ENCODE measurements at regions not wholly inside any gene's neighbourhood (a gene's known extent, or its start where the extent isn't known, plus 50 kb on each side); places are given as distances from the start of the nearest gene placed in this dataset.

GRCh38 chr1:191869790-191870312, 288.4 kb upstream of the RGS18 start:
- TF ChIP-seq, protein P1, sequence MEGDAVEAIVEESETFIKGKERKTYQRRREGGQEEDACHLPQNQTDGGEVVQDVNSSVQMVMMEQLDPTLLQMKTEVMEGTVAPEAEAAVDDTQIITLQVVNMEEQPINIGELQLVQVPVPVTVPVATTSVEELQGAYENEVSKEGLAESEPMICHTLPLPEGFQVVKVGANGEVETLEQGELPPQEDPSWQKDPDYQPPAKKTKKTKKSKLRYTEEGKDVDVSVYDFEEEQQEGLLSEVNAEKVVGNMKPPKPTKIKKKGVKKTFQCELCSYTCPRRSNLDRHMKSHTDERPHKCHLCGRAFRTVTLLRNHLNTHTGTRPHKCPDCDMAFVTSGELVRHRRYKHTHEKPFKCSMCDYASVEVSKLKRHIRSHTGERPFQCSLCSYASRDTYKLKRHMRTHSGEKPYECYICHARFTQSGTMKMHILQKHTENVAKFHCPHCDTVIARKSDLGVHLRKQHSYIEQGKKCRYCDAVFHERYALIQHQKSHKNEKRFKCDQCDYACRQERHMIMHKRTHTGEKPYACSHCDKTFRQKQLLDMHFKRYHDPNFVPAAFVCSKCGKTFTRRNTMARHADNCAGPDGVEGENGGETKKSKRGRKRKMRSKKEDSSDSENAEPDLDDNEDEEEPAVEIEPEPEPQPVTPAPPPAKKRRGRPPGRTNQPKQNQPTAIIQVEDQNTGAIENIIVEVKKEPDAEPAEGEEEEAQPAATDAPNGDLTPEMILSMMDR (IDR thresholded peaks at IDR 0.05; ENCODE audit: borderline replicate concordance, extremely low read depth, low read length, poor library complexity, severe bottlenecking): no peak
- no peak for TF ChIP-seq EZH2 (IDR thresholded peaks at IDR 0.05; ENCODE audit: borderline replicate concordance, low read depth, low read length, severe bottlenecking)
